A549 (cell line): ENCODE measurements at regions not wholly inside any gene's neighbourhood (a gene's known extent, or its start where the extent isn't known, plus 50 kb on each side); places are given as distances from the start of the nearest gene placed in this dataset.

Source experiments
- POLR2A ChIP-seq: IDR thresholded peaks from 2 replicates; pipeline ENCODE4 v1.6.1; 2012; ENCODE audit warnings: mild to moderate bottlenecking, low read length
- RCOR1 ChIP-seq: fragments of 150-350 bp; IDR thresholded peaks from 2 replicates; pipeline ENCODE4 v1.6.1; 2014; ENCODE audit warnings: antibody characterized with exemption, low read length, low read depth
- SMC3 ChIP-seq: fragments of >200 bp; sonication (Bioruptor Twin); formaldehyde crosslinking; IDR thresholded peaks from 3 replicates; pipeline ENCODE4 v1.6.1; 2018; ENCODE audit warnings: inconsistent platforms
- TF ChIP-seq, protein P1 (sequence below): fragments of >200 bp; sonication (Bioruptor Twin); formaldehyde crosslinking; IDR thresholded peaks from 3 replicates; pipeline ENCODE4 v1.5.1; 2016

DNA sequence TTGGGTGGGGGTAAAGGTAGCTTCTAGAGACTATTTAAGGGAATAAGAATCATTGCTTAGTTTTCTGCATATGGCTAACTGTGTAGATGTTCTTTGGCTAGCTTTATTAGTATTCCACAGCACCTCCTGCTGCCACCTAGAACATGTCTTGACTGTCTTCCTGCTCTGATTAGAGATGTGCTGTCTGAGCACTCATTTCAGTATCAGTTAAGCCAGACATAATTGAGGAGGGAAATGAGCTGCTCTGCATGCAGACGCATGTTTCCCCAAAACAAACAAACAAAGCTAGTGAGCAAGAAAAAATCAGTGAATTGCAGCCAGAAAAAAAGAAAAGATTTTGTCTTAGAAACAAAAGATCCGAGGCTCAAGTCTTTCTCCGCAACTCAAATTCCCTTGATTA is 402.2 kb downstream of the AASDHPPT start:
- TF ChIP-seq, protein P1, sequence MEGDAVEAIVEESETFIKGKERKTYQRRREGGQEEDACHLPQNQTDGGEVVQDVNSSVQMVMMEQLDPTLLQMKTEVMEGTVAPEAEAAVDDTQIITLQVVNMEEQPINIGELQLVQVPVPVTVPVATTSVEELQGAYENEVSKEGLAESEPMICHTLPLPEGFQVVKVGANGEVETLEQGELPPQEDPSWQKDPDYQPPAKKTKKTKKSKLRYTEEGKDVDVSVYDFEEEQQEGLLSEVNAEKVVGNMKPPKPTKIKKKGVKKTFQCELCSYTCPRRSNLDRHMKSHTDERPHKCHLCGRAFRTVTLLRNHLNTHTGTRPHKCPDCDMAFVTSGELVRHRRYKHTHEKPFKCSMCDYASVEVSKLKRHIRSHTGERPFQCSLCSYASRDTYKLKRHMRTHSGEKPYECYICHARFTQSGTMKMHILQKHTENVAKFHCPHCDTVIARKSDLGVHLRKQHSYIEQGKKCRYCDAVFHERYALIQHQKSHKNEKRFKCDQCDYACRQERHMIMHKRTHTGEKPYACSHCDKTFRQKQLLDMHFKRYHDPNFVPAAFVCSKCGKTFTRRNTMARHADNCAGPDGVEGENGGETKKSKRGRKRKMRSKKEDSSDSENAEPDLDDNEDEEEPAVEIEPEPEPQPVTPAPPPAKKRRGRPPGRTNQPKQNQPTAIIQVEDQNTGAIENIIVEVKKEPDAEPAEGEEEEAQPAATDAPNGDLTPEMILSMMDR: no peak
- no peak for TF ChIP-seq POLR2A
- TF ChIP-seq SMC3: no peak
- no peak for TF ChIP-seq RCOR1
